Glutamatergic neuron (in vitro differentiated cells): ENCODE measurements at regions not wholly inside any gene's neighbourhood (a gene's known extent, or its start where the extent isn't known, plus 50 kb on each side); places are given as distances from the start of the nearest gene placed in this dataset.

ENCODE experiments used
- DNase-seq: peaks from one replicate; pipeline ENCODE4 v3.0.0; 2022
- H3K27ac Mint-ChIP-seq: one replicate; pipeline ENCODE4 v1.8.0; 2020; ENCODE audit warnings: mild to moderate bottlenecking, mixed read lengths, inconsistent platforms; ENCODE audit not compliant: unreplicated experiment
- H3K27me3 Mint-ChIP-seq: one replicate; pipeline ENCODE4 v1.8.0; 2020; ENCODE audit warnings: mild to moderate bottlenecking, moderate library complexity, mixed read lengths, inconsistent platforms; ENCODE audit not compliant: unreplicated experiment
- H3K36me3 Mint-ChIP-seq: one replicate; pipeline ENCODE4 v1.8.0; 2020; ENCODE audit warnings: mild to moderate bottlenecking, mixed read lengths, inconsistent platforms; ENCODE audit not compliant: unreplicated experiment
- H3K4me1 Mint-ChIP-seq: one replicate; pipeline ENCODE4 v1.8.0; 2020; ENCODE audit warnings: mild to moderate bottlenecking, low read depth, mixed read lengths, inconsistent platforms; ENCODE audit not compliant: unreplicated experiment
- H3K4me3 Mint-ChIP-seq: one replicate; pipeline ENCODE4 v1.8.0; 2020; ENCODE audit warnings: mild to moderate bottlenecking, mixed read lengths, inconsistent platforms; ENCODE audit not compliant: unreplicated experiment
- H3K9me3 Mint-ChIP-seq: one replicate; pipeline ENCODE4 v1.8.0; 2020; ENCODE audit warnings: mild to moderate bottlenecking, moderate library complexity, mixed read lengths, inconsistent platforms; ENCODE audit not compliant: unreplicated experiment
- TF ChIP-seq, protein P1 (sequence below): fragments of 200-600 bp; sonication (generic); IDR thresholded peaks from one replicate; pipeline ENCODE4 v1.5.0; 2021; ENCODE audit not compliant: partially characterized antibody, unreplicated experiment

DNA sequence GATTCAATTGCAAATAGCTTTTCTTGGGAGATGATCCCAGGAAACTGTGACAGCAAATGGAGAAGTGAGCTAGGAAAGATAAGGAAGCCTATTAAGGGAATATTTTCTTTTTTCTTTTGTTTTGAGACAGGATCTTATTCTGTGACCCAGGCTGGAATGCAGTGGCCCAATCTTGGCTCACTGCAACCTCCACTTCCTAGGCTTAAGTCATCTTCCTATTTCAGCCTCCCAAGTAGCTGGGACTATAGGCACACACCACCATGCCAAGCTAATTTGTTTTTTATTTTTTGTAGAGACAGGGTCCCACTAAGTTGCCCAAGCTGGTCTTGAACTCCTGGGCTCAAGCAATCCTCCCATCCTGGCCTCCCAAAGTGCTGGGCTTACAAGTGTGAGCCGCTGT lies 433.7 kb downstream of the RPS6KC1 start:
- no peaks in the 10 kb centered on the region for H3K4me1 Mint-ChIP-seq
- H3K36me3 Mint-ChIP-seq: no peaks in the 10 kb centered on the region
- H3K4me3 Mint-ChIP-seq: no peak overlapping the region
- DNase-seq: no peak
- TF ChIP-seq, protein P1, sequence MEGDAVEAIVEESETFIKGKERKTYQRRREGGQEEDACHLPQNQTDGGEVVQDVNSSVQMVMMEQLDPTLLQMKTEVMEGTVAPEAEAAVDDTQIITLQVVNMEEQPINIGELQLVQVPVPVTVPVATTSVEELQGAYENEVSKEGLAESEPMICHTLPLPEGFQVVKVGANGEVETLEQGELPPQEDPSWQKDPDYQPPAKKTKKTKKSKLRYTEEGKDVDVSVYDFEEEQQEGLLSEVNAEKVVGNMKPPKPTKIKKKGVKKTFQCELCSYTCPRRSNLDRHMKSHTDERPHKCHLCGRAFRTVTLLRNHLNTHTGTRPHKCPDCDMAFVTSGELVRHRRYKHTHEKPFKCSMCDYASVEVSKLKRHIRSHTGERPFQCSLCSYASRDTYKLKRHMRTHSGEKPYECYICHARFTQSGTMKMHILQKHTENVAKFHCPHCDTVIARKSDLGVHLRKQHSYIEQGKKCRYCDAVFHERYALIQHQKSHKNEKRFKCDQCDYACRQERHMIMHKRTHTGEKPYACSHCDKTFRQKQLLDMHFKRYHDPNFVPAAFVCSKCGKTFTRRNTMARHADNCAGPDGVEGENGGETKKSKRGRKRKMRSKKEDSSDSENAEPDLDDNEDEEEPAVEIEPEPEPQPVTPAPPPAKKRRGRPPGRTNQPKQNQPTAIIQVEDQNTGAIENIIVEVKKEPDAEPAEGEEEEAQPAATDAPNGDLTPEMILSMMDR: no peak
- no peaks in the 10 kb centered on the region for H3K9me3 Mint-ChIP-seq
- H3K27ac Mint-ChIP-seq: no peak overlapping the region
- H3K27me3 Mint-ChIP-seq: peaks cover 2% of the 10 kb centered on the region

DNA sequence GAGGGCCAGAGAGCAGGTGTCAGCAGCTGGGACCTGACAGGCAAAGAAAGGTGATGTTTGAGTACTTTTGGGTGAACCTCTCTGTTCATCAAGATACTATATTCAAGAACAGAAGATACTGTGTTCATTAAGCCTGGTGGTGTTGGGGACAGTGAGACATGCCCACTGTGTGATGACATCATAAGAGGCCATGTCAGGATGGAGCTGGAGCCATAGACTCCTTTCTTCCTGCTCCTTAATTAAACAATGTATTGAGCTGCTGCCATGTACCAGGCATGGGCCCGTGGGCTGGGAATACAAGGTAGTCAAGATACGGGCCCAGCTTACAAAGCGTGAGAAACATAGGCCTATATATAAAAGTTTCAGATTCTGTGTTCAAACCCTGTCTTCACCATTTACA lies 435.4 kb downstream of the RPS6KC1 start:
- H3K27me3 Mint-ChIP-seq: peaks cover 2% of the 10 kb centered on the region
- no peaks in the 10 kb centered on the region for H3K4me1 Mint-ChIP-seq
- H3K9me3 Mint-ChIP-seq: no peaks in the 10 kb centered on the region
- TF ChIP-seq, protein P1: no peak
- H3K27ac Mint-ChIP-seq: no peak overlapping the region
- no peak overlapping the region for H3K4me3 Mint-ChIP-seq
- no peaks in the 10 kb centered on the region for H3K36me3 Mint-ChIP-seq
- no peak for DNase-seq

DNA sequence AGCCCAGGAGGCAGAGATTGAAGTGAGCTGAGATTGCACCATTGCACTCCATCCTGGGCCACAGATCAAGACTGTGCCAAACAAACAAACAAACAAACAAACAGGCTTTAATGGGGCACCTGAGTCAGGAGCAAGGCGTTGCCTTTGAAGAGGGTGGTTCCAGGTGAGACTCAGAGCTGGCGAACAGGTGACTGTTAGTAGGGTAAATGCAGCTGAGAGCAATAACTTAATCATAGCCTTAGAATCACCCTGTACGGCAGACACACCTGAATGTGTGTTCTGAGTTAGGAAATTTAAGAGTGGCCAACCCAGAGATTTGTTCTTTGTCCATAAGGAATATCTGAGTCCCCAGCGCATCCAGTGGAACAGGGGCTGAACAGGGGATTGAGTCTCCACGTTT lies 440.4 kb downstream of the RPS6KC1 start:
- Mint-ChIP-seq H3K36me3 (no peaks in the 10 kb centered on the region), H3K27me3 (peaks cover 2% of the 10 kb centered on the region), H3K9me3 (no peaks in the 10 kb centered on the region), H3K4me1 (peaks cover 5% of the 10 kb centered on the region), H3K27ac (no peak overlapping the region), H3K4me3 (no peak overlapping the region)
- TF ChIP-seq, protein P1: no peak
- no peak for DNase-seq

DNA sequence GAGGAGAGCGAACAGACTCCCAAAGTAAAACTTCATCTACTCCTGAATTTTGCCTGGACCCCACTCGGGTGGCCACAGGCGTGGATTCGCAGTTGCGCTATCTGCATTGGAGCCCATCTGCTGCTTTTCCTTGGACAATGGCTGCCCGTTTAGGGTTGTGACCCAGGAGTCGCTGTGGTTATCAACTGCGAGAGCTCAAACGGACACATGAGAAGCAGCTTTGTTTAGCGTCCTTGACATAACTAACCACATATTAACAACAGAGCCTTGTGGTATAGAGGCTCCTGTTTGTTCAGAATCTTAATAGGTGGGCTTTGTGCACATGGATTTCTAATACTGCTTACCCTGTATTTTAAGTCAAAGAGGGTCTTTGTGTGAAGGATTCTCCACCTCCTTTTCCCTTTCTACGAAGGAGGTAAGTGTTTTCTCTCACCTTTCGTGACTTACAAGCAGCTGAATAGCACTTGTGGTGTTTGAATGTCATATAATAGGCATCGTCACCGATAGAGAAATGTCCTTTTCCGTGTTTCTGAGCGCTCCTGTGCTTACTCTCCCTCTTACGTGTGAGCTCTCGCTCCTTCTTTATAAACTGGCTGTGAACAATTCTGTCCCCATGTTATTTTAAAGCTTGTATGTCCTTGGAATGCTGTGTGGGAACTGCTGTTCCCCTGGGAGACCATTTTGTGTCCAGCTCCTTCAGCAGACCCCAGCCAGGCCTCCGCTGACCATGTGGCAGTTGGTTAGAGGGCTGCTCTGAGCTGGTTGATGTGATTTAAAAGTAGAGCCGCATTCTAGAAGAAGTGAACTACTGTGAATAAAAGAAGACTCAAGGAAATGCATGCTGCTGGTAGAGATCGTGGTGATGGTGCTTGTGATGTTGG lies 441.4 kb downstream of the RPS6KC1 start:
- H3K4me3 Mint-ChIP-seq: no peak overlapping the region
- H3K27me3 Mint-ChIP-seq: peaks cover 2% of the 10 kb centered on the region
- no peaks in the 10 kb centered on the region for H3K9me3 Mint-ChIP-seq
- DNase-seq: peak; percentile 27
- no peak overlapping the region for H3K27ac Mint-ChIP-seq
- TF ChIP-seq, protein P1: no peak
- H3K36me3 Mint-ChIP-seq: no peaks in the 10 kb centered on the region
- peaks cover 5% of the 10 kb centered on the region for H3K4me1 Mint-ChIP-seq

DNA sequence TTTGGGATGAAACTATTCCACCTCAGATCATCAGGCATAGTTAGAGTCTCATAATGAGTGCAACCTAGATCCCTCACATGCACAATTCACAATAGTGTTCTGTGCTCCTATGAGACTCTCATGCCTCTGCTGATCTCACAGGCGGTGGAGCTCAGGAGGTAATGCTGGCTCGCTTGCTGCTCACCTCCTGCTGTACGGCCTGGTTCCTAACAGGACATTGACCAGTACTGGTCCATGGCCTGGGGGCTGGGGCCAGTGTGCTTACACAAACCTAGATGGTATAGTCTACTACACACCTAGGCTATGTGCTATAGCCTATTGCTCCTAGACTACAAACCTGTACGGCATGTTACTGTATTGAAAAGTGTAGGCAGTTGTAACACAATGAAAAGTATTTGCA lies 448.4 kb downstream of the RPS6KC1 start:
- no peaks in the 10 kb centered on the region for H3K27me3 Mint-ChIP-seq
- TF ChIP-seq, protein P1: no peak
- no peaks in the 10 kb centered on the region for H3K4me1 Mint-ChIP-seq
- H3K27ac Mint-ChIP-seq: no peak overlapping the region
- H3K36me3 Mint-ChIP-seq: no peaks in the 10 kb centered on the region
- H3K9me3 Mint-ChIP-seq: no peaks in the 10 kb centered on the region
- no peak overlapping the region for H3K4me3 Mint-ChIP-seq
- DNase-seq: no peak
